ENCODE measurements at regions not wholly inside any gene's neighbourhood (a gene's known extent, or its start where the extent isn't known, plus 50 kb on each side); places are given as distances from the start of the nearest gene placed in this dataset.

- TF ChIP-seq, protein P1, sequence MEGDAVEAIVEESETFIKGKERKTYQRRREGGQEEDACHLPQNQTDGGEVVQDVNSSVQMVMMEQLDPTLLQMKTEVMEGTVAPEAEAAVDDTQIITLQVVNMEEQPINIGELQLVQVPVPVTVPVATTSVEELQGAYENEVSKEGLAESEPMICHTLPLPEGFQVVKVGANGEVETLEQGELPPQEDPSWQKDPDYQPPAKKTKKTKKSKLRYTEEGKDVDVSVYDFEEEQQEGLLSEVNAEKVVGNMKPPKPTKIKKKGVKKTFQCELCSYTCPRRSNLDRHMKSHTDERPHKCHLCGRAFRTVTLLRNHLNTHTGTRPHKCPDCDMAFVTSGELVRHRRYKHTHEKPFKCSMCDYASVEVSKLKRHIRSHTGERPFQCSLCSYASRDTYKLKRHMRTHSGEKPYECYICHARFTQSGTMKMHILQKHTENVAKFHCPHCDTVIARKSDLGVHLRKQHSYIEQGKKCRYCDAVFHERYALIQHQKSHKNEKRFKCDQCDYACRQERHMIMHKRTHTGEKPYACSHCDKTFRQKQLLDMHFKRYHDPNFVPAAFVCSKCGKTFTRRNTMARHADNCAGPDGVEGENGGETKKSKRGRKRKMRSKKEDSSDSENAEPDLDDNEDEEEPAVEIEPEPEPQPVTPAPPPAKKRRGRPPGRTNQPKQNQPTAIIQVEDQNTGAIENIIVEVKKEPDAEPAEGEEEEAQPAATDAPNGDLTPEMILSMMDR (IDR thresholded peaks at IDR 0.05; ENCODE audit: insufficient read depth, low read length, poor library complexity, severe bottlenecking): no peak
- no peak for TF ChIP-seq EZH2phosphoT487 (conservative IDR thresholded peaks at IDR 0.05; ENCODE audit: low read length)
Observed at GRCh38 chr2:180647621-180648020, 332.8 kb upstream of the UBE2E3 start.

All from SU-DHL-6 (cell line).